ENCODE measurements at regions not wholly inside any gene's neighbourhood (a gene's known extent, or its start where the extent isn't known, plus 50 kb on each side); places are given as distances from the start of the nearest gene placed in this dataset.

DNA sequence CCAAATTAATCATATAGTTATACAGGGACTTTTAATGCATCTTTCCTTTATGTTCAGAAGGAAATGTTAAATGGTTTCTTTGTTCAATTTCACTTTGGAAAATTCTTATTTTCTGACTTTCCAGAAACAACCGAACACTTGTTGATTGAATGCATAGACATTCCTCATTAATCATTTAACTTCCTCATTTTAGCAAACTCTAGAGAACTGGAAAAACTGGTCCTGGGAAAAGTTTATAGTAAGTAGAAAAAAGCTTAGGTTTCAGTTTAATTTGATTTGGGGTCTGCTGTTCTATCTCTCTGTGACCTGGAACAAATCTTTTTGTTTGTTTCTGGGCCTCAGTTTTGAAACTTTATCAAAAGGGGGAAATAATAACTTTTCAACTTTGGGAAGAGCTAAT lies 320.4 kb downstream of the CMPK2 start:
- no peaks in the 10 kb centered on the region for H3K27me3 ChIP-seq (replicated peaks in 1 of 7)
- no peak overlapping the region for H3K27ac ChIP-seq
- peaks cover 0 to under 1% (median 0%) of the 10 kb centered on the region in 8 donors for H3K9me3 ChIP-seq
- no peak for DNase-seq
- WGBS, 5 donors: 20 to 40% (median 24%) methylated on average over 1 of the region's 1 CpG
- no peaks in the 10 kb centered on the region for H3K4me1 ChIP-seq
- no peaks in the 10 kb centered on the region for H3K36me3 ChIP-seq
- intact Hi-C loops (cut with DNase I; ENCODE audit: low total_unique reads): no loop called here
- TF ChIP-seq CTCF (IDR thresholded peaks at IDR 0.05 in 8 of 11, conservative IDR thresholded peaks at IDR 0.05 in 3 of 11) (no peak), POLR2AphosphoS5 (IDR thresholded peaks at IDR 0.05) (no peak), POLR2A (IDR thresholded peaks at IDR 0.05) (no peak)
- H3K4me3 ChIP-seq: no peak overlapping the region

DNA sequence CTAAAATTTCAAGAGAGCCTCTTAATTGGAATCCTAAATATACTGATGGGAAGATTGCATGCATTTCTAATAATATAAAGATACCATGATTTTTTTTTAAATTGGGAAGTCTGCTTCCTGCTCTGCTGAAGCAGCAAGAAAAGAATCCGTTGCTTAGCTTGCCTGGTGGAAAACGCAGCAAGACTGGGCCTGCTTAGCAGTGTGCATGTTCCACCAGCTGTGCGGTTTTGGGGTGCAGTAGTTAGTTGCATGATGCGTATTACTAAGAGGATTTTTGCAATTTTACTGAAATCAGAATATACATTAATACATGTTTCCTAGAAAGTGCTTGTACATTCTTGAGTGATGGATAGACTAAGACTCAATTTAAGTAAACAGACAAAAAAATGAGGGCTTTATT lies 319.9 kb downstream of the CMPK2 start:
- TF ChIP-seq POLR2A (IDR thresholded peaks at IDR 0.05) (no peak), POLR2AphosphoS5 (IDR thresholded peaks at IDR 0.05) (no peak), CTCF (IDR thresholded peaks at IDR 0.05 in 8 of 11, conservative IDR thresholded peaks at IDR 0.05 in 3 of 11) (no peak)
- H3K27me3 ChIP-seq (replicated peaks in 1 of 7): no peaks in the 10 kb centered on the region
- H3K4me1 ChIP-seq: no peaks in the 10 kb centered on the region
- H3K36me3 ChIP-seq: no peaks in the 10 kb centered on the region
- peaks cover 0 to 5% (median 0%) of the 10 kb centered on the region in 8 donors for H3K9me3 ChIP-seq
- intact Hi-C loops (cut with DNase I; ENCODE audit: low total_unique reads): no loop called here
- DNase-seq: no peak
- 79 to 89% (median 87%) methylated on average over 4 of the region's 4 CpGs for WGBS, 5 donors
- H3K4me3 ChIP-seq: no peak overlapping the region
- H3K27ac ChIP-seq: no peak overlapping the region

DNA sequence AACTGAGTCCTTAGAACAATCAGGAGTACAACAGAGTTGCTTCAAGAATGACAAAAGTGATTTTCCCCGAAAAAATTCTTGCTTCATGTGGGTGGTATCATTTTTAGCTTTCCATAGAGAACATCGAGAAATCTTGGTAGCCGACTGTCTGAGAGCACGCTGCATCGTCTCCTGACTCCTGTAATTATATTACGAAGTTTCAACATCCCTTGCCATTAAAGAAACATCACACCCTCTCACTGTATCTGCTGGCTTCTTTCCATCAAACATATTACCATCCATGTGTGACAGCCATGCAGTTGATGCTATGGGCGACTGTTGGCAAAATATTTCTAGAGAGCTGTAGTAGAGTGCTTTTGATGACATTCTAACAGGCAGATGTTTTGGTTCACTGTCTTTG lies 311.2 kb downstream of the CMPK2 start:
- H3K9me3 ChIP-seq: peaks cover 0 to 10% (median 0%) of the 10 kb centered on the region in 8 donors
- no peak for TF ChIP-seq POLR2AphosphoS5 (IDR thresholded peaks at IDR 0.05)
- no peak for TF ChIP-seq POLR2A (IDR thresholded peaks at IDR 0.05)
- no peak for TF ChIP-seq CTCF (IDR thresholded peaks at IDR 0.05 in 8 of 11, conservative IDR thresholded peaks at IDR 0.05 in 3 of 11)
- no peak for DNase-seq
- no peak overlapping the region for H3K4me3 ChIP-seq
- 88 to 95% (median 93%) methylated on average over 7 of the region's 7 CpGs for WGBS, 5 donors
- no peak overlapping the region for H3K27ac ChIP-seq
- H3K36me3 ChIP-seq: no peaks in the 10 kb centered on the region
- intact Hi-C loops (cut with DNase I; ENCODE audit: low total_unique reads): no loop called here
- no peaks in the 10 kb centered on the region for H3K27me3 ChIP-seq (replicated peaks in 1 of 7)
- H3K4me1 ChIP-seq: no peaks in the 10 kb centered on the region

DNA sequence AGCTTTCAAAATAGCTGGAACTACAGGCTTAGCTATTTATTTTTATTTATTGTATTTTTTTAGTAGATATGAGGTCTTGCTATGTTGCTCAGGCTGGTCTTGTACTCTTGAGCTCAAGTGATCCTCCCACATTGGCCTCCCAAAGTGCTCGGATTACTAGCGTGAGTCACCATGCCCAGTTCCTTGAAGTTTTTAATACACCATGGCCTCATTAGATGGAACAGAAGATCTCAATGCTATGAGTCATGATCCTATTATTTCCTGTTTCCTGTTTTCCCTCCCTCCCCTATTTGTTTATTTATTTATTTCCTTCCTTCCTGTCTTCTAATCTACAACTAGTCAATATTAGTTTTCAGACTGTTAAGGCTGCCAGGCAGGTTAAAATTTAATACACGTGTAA lies 309.0 kb downstream of the CMPK2 start:
- TF ChIP-seq CTCF (IDR thresholded peaks at IDR 0.05 in 8 of 11, conservative IDR thresholded peaks at IDR 0.05 in 3 of 11): no peak
- no peak for TF ChIP-seq POLR2A (IDR thresholded peaks at IDR 0.05)
- no peak for TF ChIP-seq POLR2AphosphoS5 (IDR thresholded peaks at IDR 0.05)
- no peak for DNase-seq
- Histone ChIP-seq H3K27me3 (replicated peaks in 1 of 7) (no peaks in the 10 kb centered on the region), H3K4me3 (no peak overlapping the region), H3K27ac (no peak overlapping the region), H3K36me3 (no peaks in the 10 kb centered on the region), H3K4me1 (no peaks in the 10 kb centered on the region), H3K9me3 (no peaks in the 10 kb centered on the region)
- WGBS, 5 donors: 61 to 75% (median 69%) methylated on average over 3 of the region's 3 CpGs
- intact Hi-C loops (cut with DNase I; ENCODE audit: low total_unique reads): no loop called here

All from spleen (tissue), 11 donors.